Astrocyte (in vitro differentiated cells and primary cell): ENCODE measurements at regions not wholly inside any gene's neighbourhood (a gene's known extent, or its start where the extent isn't known, plus 50 kb on each side); places are given as distances from the start of the nearest gene placed in this dataset.

Experiments used
- DNase-seq: peaks from one replicate; pipeline ENCODE4 v3.0.0-alpha.2; 2010; ENCODE audit warnings: low read depth
- FAIRE-seq: peaks from 2 replicates; lab custom pipeline; 2011; peaks lifted over from hg19 to GRCh38; lab: Jason Lieb, UNC
- H2AFZ ChIP-seq: 2 replicates; pipeline ENCODE4 v1.6.0; 2012; ENCODE audit warnings: low read depth, low read length, inconsistent platforms
- H3K27ac ChIP-seq: 2 replicates; pipeline ENCODE4 v1.5.1; 2011; ENCODE audit warnings: low read depth, low read length, inconsistent platforms
- H3K27me3 ChIP-seq: 2 replicates; pipeline ENCODE4 v1.6.0; 2011; ENCODE audit warnings: low read length, inconsistent platforms; ENCODE audit not compliant: insufficient read depth
- H3K36me3 ChIP-seq: 2 replicates; pipeline ENCODE4 v1.5.1; 2011; ENCODE audit warnings: low read length, inconsistent platforms; ENCODE audit not compliant: insufficient read depth
- H3K4me1 ChIP-seq: 2 replicates; pipeline ENCODE4 v1.5.1; 2011; ENCODE audit warnings: low read length, inconsistent platforms; ENCODE audit not compliant: insufficient read depth
- H3K4me2 ChIP-seq: 2 replicates; pipeline ENCODE4 v1.6.0; 2012; ENCODE audit warnings: low read length, inconsistent platforms
- H3K4me3 ChIP-seq: 2 replicates; pipeline ENCODE4 v1.5.1; 2011; ENCODE audit warnings: low read depth, mild to moderate bottlenecking, low read length, inconsistent platforms; ENCODE audit not compliant: insufficient read depth
- H3K79me2 ChIP-seq: 2 replicates; pipeline ENCODE4 v1.6.0; 2012; ENCODE audit warnings: mild to moderate bottlenecking, low read length, inconsistent platforms; ENCODE audit not compliant: insufficient read depth
- H3K9ac ChIP-seq: 2 replicates; pipeline ENCODE4 v1.6.0; 2012; ENCODE audit warnings: mild to moderate bottlenecking, low read length, inconsistent platforms
- H3K9me3 ChIP-seq: 2 replicates; pipeline ENCODE4 v1.5.1; 2012; ENCODE audit warnings: low read depth, mild to moderate bottlenecking, low read length, inconsistent platforms; ENCODE audit not compliant: insufficient read depth
- H4K20me1 ChIP-seq: 2 replicates; pipeline ENCODE4 v1.6.0; 2012; ENCODE audit warnings: low read length, inconsistent platforms; ENCODE audit not compliant: insufficient read depth
- H3K27ac Mint-ChIP-seq: one replicate; pipeline ENCODE4 v1.8.0; 2021; ENCODE audit warnings: mild to moderate bottlenecking, mixed read lengths; ENCODE audit not compliant: unreplicated experiment
- H3K27me3 Mint-ChIP-seq: one replicate; pipeline ENCODE4 v1.8.0; 2021; ENCODE audit warnings: low read depth, mixed read lengths; ENCODE audit not compliant: unreplicated experiment
- H3K36me3 Mint-ChIP-seq: one replicate; pipeline ENCODE4 v1.8.0; 2021; ENCODE audit warnings: low read depth, mixed read lengths; ENCODE audit not compliant: unreplicated experiment
- H3K4me1 Mint-ChIP-seq: one replicate; pipeline ENCODE4 v1.8.0; 2021; ENCODE audit warnings: low read depth, mixed read lengths; ENCODE audit not compliant: unreplicated experiment
- H3K4me3 Mint-ChIP-seq: one replicate; pipeline ENCODE4 v1.8.0; 2021; ENCODE audit warnings: mild to moderate bottlenecking, moderate library complexity, mixed read lengths; ENCODE audit not compliant: unreplicated experiment
- H3K9me3 Mint-ChIP-seq: one replicate; pipeline ENCODE4 v1.8.0; 2021; ENCODE audit warnings: mild to moderate bottlenecking, mixed read lengths; ENCODE audit not compliant: unreplicated experiment
- CTCF ChIP-seq: IDR thresholded peaks from 2 replicates; pipeline ENCODE4 v1.5.1; 2011; ENCODE audit warnings: low read depth, mild to moderate bottlenecking, inconsistent platforms, low read length, moderate library complexity; ENCODE audit not compliant: insufficient read depth
- EZH2 ChIP-seq: IDR thresholded peaks from 2 replicates; pipeline ENCODE4 v1.6.1; 2012; ENCODE audit warnings: mild to moderate bottlenecking, low read length, inconsistent platforms; ENCODE audit not compliant: insufficient read depth

GRCh38 chr9:135357863-135358551 lies 121.6 kb upstream of the PPP1R26 start:
- H3K4me1 ChIP-seq: no peaks in the 10 kb centered on the region
- H3K36me3 ChIP-seq: no peaks in the 10 kb centered on the region
- no peak for FAIRE-seq
- no peaks in the 10 kb centered on the region for H4K20me1 ChIP-seq
- Mint-ChIP-seq H3K9me3 (peaks cover 5% of the 10 kb centered on the region), H3K27me3 (peaks cover 27% of the 10 kb centered on the region), H3K36me3 (no peaks in the 10 kb centered on the region), H3K4me3 (no peak overlapping the region), H3K27ac (no peak overlapping the region), H3K4me1 (no peaks in the 10 kb centered on the region)
- no peaks in the 10 kb centered on the region for H3K27me3 ChIP-seq
- no peak overlapping the region for H3K4me3 ChIP-seq
- no peak overlapping the region for H3K27ac ChIP-seq
- H3K79me2 ChIP-seq: no peaks in the 10 kb centered on the region
- no peak for TF ChIP-seq CTCF
- TF ChIP-seq EZH2: no peak
- no peak overlapping the region for H3K4me2 ChIP-seq
- no peak for DNase-seq
- H3K9ac ChIP-seq: no peak overlapping the region
- no peaks in the 10 kb centered on the region for H3K9me3 ChIP-seq
- no peak overlapping the region for H2AFZ ChIP-seq

- Histone ChIP-seq H3K4me2 (no peak overlapping the region), H3K27ac (no peak overlapping the region), H3K9me3 (no peaks in the 10 kb centered on the region), H4K20me1 (no peaks in the 10 kb centered on the region), H2AFZ (no peak overlapping the region), H3K27me3 (no peaks in the 10 kb centered on the region), H3K36me3 (no peaks in the 10 kb centered on the region), H3K4me1 (no peaks in the 10 kb centered on the region), H3K4me3 (no peak overlapping the region), H3K9ac (no peak overlapping the region), H3K79me2 (no peaks in the 10 kb centered on the region)
- peaks cover 8% of the 10 kb centered on the region for H3K9me3 Mint-ChIP-seq
- H3K4me1 Mint-ChIP-seq: no peaks in the 10 kb centered on the region
- FAIRE-seq (no peak), DNase-seq (no peak)
- H3K36me3 Mint-ChIP-seq: no peaks in the 10 kb centered on the region
- no peak for TF ChIP-seq CTCF
- TF ChIP-seq EZH2: no peak
- no peak overlapping the region for H3K27ac Mint-ChIP-seq
- H3K27me3 Mint-ChIP-seq: peaks cover 29% of the 10 kb centered on the region
- H3K4me3 Mint-ChIP-seq: no peak overlapping the region
These were observed 121.0 kb upstream of the PPP1R26 start for GRCh38 chr9:135358552-135358940.

- peaks cover 8% of the 10 kb centered on the region for H3K9me3 Mint-ChIP-seq
- no peaks in the 10 kb centered on the region for H3K36me3 Mint-ChIP-seq
- H3K79me2 ChIP-seq: no peaks in the 10 kb centered on the region
- no peak overlapping the region for H3K9ac ChIP-seq
- no peaks in the 10 kb centered on the region for H3K36me3 ChIP-seq
- peaks cover 26% of the 10 kb centered on the region for H3K27me3 Mint-ChIP-seq
- H2AFZ ChIP-seq: no peak overlapping the region
- FAIRE-seq (no peak), DNase-seq (no peak)
- no peaks in the 10 kb centered on the region for H4K20me1 ChIP-seq
- TF ChIP-seq CTCF (no peak), EZH2 (no peak)
- H3K4me1 Mint-ChIP-seq: no peaks in the 10 kb centered on the region
- H3K9me3 ChIP-seq: no peaks in the 10 kb centered on the region
- H3K27me3 ChIP-seq: no peaks in the 10 kb centered on the region
- H3K27ac Mint-ChIP-seq: no peak overlapping the region
- H3K4me3 ChIP-seq: no peak overlapping the region
- H3K4me1 ChIP-seq: no peaks in the 10 kb centered on the region
- H3K27ac ChIP-seq: no peak overlapping the region
- H3K4me2 ChIP-seq: no peak overlapping the region
- no peak overlapping the region for H3K4me3 Mint-ChIP-seq
These were observed 119.8 kb upstream of the PPP1R26 start for GRCh38 chr9:135359764-135360163.
